ENCODE measurements at regions not wholly inside any gene's neighbourhood (a gene's known extent, or its start where the extent isn't known, plus 50 kb on each side); places are given as distances from the start of the nearest gene placed in this dataset.
"Not testable (repeated sequence)": the region's sequence is repeated elsewhere in the genome, so short reads cannot be mapped to it uniquely, and the experiment has no call there.

GRCh38 chr12:67456431-67456901 lies 187.3 kb downstream of the CAND1 start:
- DNase-seq (ENCODE audit: low spot score): no peak

DNA sequence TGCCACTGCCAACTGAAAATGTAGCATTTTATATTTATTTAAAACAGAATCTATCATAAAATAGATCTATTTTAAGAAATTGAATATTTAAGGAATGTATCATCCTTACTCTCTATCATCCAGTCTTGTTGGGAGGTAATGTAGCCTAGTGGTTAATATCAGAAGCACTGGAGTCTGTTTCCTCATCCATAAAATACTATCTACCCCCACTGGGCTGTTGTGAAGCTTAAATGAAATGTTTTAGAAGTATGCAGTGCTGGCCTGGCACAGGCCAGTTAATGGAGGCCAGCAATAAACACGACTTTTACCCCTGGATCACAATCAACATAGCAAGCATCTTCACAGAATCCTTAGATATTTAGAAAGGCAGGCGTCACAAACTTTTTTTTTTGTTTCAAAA lies 188.0 kb downstream of the CAND1 start:
- no peak for DNase-seq (ENCODE audit: low spot score)

GRCh38 chr12:67457778-67458665 lies 188.9 kb downstream of the CAND1 start:
- no peak for DNase-seq (ENCODE audit: low spot score)

- DNase-seq (ENCODE audit: low spot score): no peak
Measured at GRCh38 chr12:67459173-67459572, 189.4 kb upstream of the DYRK2 start.

DNA sequence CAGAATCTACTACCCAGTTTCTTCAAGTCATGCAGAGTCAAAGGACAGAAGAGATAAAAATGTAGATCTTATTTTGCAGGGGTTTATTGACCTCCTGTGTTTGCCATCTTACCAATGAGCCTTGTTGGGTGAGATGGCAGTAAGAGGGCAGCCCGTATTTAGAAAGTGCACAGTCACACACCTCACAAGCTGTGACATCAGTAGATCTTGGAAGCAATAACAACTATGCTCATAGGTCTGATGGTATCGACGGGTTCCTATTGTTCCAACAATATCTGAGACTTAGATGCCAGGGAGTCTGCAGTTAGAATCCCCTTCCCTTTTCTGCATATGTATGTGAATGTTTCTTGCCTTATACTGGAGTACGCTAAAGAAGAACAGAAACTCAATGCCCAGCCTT lies 189.0 kb upstream of the DYRK2 start:
- DNase-seq (ENCODE audit: low spot score): no peak

DNA sequence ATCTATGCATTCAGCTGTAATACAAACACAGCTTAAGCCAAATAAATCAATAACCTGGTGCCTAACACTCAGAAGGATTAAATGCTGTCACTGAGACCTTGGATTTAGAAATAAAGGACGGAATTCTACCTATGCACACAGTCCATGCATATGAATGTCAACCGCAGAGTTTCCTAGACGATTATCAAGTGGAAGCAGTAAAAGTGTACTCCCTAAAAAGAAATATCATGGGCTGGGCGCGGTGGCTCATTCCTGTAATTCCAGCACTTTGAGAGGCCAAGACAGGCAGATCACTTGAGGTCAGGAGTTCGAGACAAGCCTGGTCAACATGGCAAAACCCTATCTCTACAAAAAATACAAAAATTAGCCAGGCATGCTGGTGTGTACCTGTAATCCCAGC lies 188.2 kb upstream of the DYRK2 start:
- no peak for DNase-seq (ENCODE audit: low spot score)

GRCh38 chr12:67468549-67469245 lies 179.8 kb upstream of the DYRK2 start:
- no peak for DNase-seq (ENCODE audit: low spot score)

DNA sequence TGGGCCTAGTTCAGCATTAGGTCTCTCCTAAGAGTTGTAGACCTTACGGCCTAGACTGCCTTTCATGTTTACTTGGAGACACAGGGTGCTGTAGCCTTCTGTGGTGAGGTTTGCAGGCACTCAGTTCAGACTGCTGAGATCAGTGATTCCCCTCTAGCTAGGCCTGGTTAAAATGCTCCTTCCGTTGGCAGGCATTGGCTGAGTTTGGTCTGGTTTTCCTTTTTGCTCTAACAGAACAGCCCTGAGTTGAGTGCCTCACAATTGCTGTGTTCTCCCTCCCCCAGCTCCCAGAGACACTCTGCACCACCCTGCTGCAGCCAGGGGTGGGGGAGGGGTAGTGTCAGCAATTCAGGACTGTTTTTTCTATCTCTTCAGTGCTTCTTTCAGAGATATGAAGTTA lies 178.9 kb upstream of the DYRK2 start:
- peak; percentile 46 for DNase-seq (ENCODE audit: low spot score)

- no peak for DNase-seq (ENCODE audit: low spot score)
Measured at GRCh38 chr12:67471810-67472209, 176.7 kb upstream of the DYRK2 start.

- DNase-seq (ENCODE audit: low spot score): peak; percentile 47
Measured at GRCh38 chr12:67472539-67472938, 176.0 kb upstream of the DYRK2 start.

GRCh38 chr12:67474934-67475620 lies 173.5 kb upstream of the DYRK2 start:
- DNase-seq (ENCODE audit: low spot score): no peak

- no peak for DNase-seq (ENCODE audit: low spot score)
Measured at GRCh38 chr12:67475725-67476124, 172.8 kb upstream of the DYRK2 start.

GRCh38 chr12:67477681-67478265 lies 170.8 kb upstream of the DYRK2 start:
- no peak for DNase-seq (ENCODE audit: low spot score)

DNA sequence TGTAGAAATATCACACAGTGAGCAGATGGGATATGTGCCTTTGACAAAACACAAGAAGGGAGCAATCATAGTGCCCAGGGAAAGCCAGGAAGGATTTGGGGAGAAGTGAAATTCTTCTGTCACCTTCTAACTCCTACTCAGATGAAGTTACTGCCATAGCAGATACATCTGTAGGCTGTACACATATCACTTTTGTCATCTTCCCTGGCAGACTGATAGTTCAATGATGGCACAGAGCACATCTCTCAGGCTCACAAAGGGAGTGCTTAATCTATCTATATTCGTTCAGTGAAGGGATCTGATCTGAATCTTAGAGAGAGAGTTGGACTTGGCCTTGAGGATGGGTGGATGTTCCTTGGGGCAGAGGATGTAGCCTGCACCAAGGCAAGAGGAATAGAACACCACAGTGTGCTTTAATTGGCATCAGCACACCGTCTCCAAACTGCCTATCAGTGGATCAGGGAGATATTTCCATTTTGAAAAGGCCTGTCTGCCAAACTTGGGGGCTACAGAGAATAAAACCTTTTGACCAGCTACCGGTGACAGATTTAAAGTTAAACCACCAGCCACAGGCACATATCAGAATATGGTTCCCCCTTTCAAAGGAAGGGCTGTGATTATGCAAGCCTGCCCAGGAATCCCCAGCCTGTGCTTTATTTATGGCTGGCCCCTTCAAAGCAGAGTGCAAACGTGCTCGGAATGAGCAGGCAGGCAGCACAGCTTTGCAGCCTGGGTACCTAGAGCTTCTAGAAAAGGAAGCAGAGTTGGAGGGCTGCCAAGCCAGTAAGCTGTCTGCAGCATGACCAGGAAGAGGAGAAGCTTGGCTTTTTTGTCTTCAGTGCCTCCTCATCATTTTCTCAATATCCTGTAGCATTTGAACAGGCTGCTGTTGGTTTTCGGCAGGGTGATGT lies 165.5 kb upstream of the DYRK2 start:
- peak; percentile 56 for DNase-seq (ENCODE audit: low spot score)

GRCh38 chr12:67483871-67484554 lies 164.5 kb upstream of the DYRK2 start:
- DNase-seq (ENCODE audit: low spot score): no peak

GRCh38 chr12:67484791-67485480 lies 163.6 kb upstream of the DYRK2 start:
- no peak for DNase-seq (ENCODE audit: low spot score)

GRCh38 chr12:67486671-67487070 lies 161.9 kb upstream of the DYRK2 start:
- no peak for DNase-seq (ENCODE audit: low spot score)

DNA sequence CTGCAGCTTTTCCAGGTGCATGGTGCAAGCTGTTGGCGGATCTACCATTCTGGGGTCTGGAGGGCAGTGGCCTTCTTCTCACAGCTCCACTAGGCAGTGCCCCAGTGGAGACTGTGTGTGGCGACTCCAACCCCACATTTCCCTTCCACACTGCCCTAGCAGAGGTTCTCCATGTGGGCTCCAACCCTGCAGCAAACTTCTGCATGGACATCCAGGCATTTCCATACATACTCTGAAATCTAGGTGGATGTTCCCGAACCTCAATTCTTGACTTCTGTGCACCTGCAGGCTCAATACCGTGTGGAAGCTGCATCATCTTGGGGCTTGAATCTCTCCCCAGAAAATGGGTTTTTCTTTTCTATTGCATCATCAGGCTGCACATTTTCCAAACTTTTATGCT lies 160.2 kb upstream of the DYRK2 start:
- DNase-seq (ENCODE audit: low spot score): not testable (repeated sequence)

- no peak for DNase-seq (ENCODE audit: low spot score)
Measured at GRCh38 chr12:67489007-67489406, 159.5 kb upstream of the DYRK2 start.

GRCh38 chr12:67496581-67496980 lies 152.0 kb upstream of the DYRK2 start:
- DNase-seq (ENCODE audit: low spot score): no peak

Measured in globus pallidus (tissue), 1 donor.